ENCODE measurements at regions not wholly inside any gene's neighbourhood (a gene's known extent, or its start where the extent isn't known, plus 50 kb on each side); places are given as distances from the start of the nearest gene placed in this dataset.

- no peak for DNase-seq (ENCODE audit: low read depth)
- no peak overlapping the region for H3K4me3 ChIP-seq (ENCODE audit: low read depth, low read length)
These were observed 108.1 kb upstream of the PAQR3 start for GRCh38 chr4:79047316-79047715.

- DNase-seq (ENCODE audit: low read depth), result no peak
- H3K4me3 ChIP-seq (ENCODE audit: low read depth, low read length), result no peak overlapping the region
These were observed 106.9 kb upstream of the PAQR3 start for GRCh38 chr4:79046016-79046592.

- no peak overlapping the region for H3K4me3 ChIP-seq (ENCODE audit: low read depth, low read length)
- DNase-seq (ENCODE audit: low read depth), result no peak
These were observed 105.0 kb upstream of the PAQR3 start for GRCh38 chr4:79044141-79044659.

GRCh38 chr4:79043138-79043537, 103.9 kb upstream of the PAQR3 start:
- DNase-seq (ENCODE audit: low read depth), result no peak
- H3K4me3 ChIP-seq (ENCODE audit: low read depth, low read length), result no peak overlapping the region

- no peak for DNase-seq (ENCODE audit: low read depth)
- H3K4me3 ChIP-seq (ENCODE audit: low read depth, low read length), result no peak overlapping the region
These were observed 102.9 kb upstream of the PAQR3 start for GRCh38 chr4:79042079-79042674.

- DNase-seq (ENCODE audit: low read depth), result no peak
These were observed 95.3 kb upstream of the PAQR3 start for GRCh38 chr4:79034544-79034943.

GRCh38 chr4:79030973-79031372, 91.7 kb upstream of the PAQR3 start:
- no peak overlapping the region for H3K4me3 ChIP-seq (ENCODE audit: low read depth, low read length)
- no peak for DNase-seq (ENCODE audit: low read depth)

More at GRCh38 chr4:79034544-79034943, 95.3 kb upstream of the PAQR3 start:
- H3K4me3 ChIP-seq (ENCODE audit: low read depth, low read length), result no peak overlapping the region

GRCh38 chr4:79027656-79028055, 88.4 kb upstream of the PAQR3 start:
- no peak overlapping the region for H3K4me3 ChIP-seq (ENCODE audit: low read depth, low read length)
- no peak for DNase-seq (ENCODE audit: low read depth)

GRCh38 chr4:79025170-79025569, 85.9 kb upstream of the PAQR3 start:
- DNase-seq (ENCODE audit: low read depth), result no peak
- no peak overlapping the region for H3K4me3 ChIP-seq (ENCODE audit: low read depth, low read length)

- DNase-seq (ENCODE audit: low read depth), result no peak
- no peak overlapping the region for H3K4me3 ChIP-seq (ENCODE audit: low read depth, low read length)
These were observed 84.8 kb upstream of the PAQR3 start for GRCh38 chr4:79023799-79024770.

GRCh38 chr4:79022529-79022928, 83.3 kb upstream of the PAQR3 start:
- no peak for DNase-seq (ENCODE audit: low read depth)
- H3K4me3 ChIP-seq (ENCODE audit: low read depth, low read length), result no peak overlapping the region

GRCh38 chr4:79017481-79017880, 78.2 kb upstream of the PAQR3 start:
- H3K4me3 ChIP-seq (ENCODE audit: low read depth, low read length), result no peak overlapping the region
- DNase-seq (ENCODE audit: low read depth), result no peak

GRCh38 chr4:79016878-79017277, 77.6 kb upstream of the PAQR3 start:
- H3K4me3 ChIP-seq (ENCODE audit: low read depth, low read length), result no peak overlapping the region
- no peak for DNase-seq (ENCODE audit: low read depth)

- no peak for DNase-seq (ENCODE audit: low read depth)
- H3K4me3 ChIP-seq (ENCODE audit: low read depth, low read length), result no peak overlapping the region
These were observed 76.2 kb upstream of the PAQR3 start for GRCh38 chr4:79015411-79015810.

- no peak for DNase-seq (ENCODE audit: low read depth)
- no peak overlapping the region for H3K4me3 ChIP-seq (ENCODE audit: low read depth, low read length)
These were observed 75.0 kb upstream of the PAQR3 start for GRCh38 chr4:79014230-79014629.

- no peak overlapping the region for H3K4me3 ChIP-seq (ENCODE audit: low read depth, low read length)
- no peak for DNase-seq (ENCODE audit: low read depth)
These were observed 74.5 kb upstream of the PAQR3 start for GRCh38 chr4:79013756-79014155.

- DNase-seq (ENCODE audit: low read depth), result no peak
- no peak overlapping the region for H3K4me3 ChIP-seq (ENCODE audit: low read depth, low read length)
These were observed 51.9 kb upstream of the PAQR3 start for GRCh38 chr4:78990938-78991810.

- DNase-seq (ENCODE audit: low read depth), result no peak
- H3K4me3 ChIP-seq (ENCODE audit: low read depth, low read length), result no peak overlapping the region
These were observed 50.5 kb upstream of the PAQR3 start for GRCh38 chr4:78989697-78990270.
